ENCODE measurements at regions not wholly inside any gene's neighbourhood (a gene's known extent, or its start where the extent isn't known, plus 50 kb on each side); places are given as distances from the start of the nearest gene placed in this dataset.
"Not testable (repeated sequence)": the region's sequence is repeated elsewhere in the genome, so short reads cannot be mapped to it uniquely, and the experiment has no call there.

GRCh38 chr1:148302586-148303364 is 150.7 kb upstream of the NBPF11 start:
- not testable (repeated sequence) for TF ChIP-seq POLR2A (IDR thresholded peaks at IDR 0.05)
- TF ChIP-seq, protein P1, sequence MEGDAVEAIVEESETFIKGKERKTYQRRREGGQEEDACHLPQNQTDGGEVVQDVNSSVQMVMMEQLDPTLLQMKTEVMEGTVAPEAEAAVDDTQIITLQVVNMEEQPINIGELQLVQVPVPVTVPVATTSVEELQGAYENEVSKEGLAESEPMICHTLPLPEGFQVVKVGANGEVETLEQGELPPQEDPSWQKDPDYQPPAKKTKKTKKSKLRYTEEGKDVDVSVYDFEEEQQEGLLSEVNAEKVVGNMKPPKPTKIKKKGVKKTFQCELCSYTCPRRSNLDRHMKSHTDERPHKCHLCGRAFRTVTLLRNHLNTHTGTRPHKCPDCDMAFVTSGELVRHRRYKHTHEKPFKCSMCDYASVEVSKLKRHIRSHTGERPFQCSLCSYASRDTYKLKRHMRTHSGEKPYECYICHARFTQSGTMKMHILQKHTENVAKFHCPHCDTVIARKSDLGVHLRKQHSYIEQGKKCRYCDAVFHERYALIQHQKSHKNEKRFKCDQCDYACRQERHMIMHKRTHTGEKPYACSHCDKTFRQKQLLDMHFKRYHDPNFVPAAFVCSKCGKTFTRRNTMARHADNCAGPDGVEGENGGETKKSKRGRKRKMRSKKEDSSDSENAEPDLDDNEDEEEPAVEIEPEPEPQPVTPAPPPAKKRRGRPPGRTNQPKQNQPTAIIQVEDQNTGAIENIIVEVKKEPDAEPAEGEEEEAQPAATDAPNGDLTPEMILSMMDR (IDR thresholded peaks at IDR 0.05) = not testable (repeated sequence)
